GM18507 (cell line): ENCODE measurements at regions not wholly inside any gene's neighbourhood (a gene's known extent, or its start where the extent isn't known, plus 50 kb on each side); places are given as distances from the start of the nearest gene placed in this dataset.

ENCODE experiments used
- DNase-seq: peaks from one replicate; pipeline ENCODE4 v3.0.0; 2011; ENCODE audit warnings: low read depth; ENCODE audit not compliant: insufficient read length; ENCODE audit errors: extremely low spot score
- FAIRE-seq: peaks from 2 replicates; lab custom pipeline; 2011; peaks lifted over from hg19 to GRCh38; lab: Jason Lieb, UNC

GRCh38 chr2:3102081-3102921 is 275.3 kb downstream of the EIPR1 start:
- no peak for FAIRE-seq
- no peak for DNase-seq

- DNase-seq (no peak), FAIRE-seq (no peak)
Observed at GRCh38 chr2:3101016-3101942, 276.3 kb downstream of the EIPR1 start.

GRCh38 chr2:3100386-3100785 is 277.2 kb downstream of the EIPR1 start:
- DNase-seq (no peak), FAIRE-seq (no peak)

- no peak for DNase-seq
Observed at GRCh38 chr2:3099860-3100234, 277.8 kb downstream of the EIPR1 start.

GRCh38 chr2:3099145-3099859 is 278.3 kb downstream of the EIPR1 start:
- DNase-seq (no peak), FAIRE-seq (no peak)

More at GRCh38 chr2:3099860-3100234, 277.8 kb downstream of the EIPR1 start:
- FAIRE-seq, result no peak

GRCh38 chr2:3098231-3098630 is 279.4 kb downstream of the EIPR1 start:
- DNase-seq, result no peak

GRCh38 chr2:3097804-3098203 is 279.8 kb downstream of the EIPR1 start:
- FAIRE-seq (no peak), DNase-seq (no peak)

More at GRCh38 chr2:3098231-3098630, 279.4 kb downstream of the EIPR1 start:
- no peak for FAIRE-seq

GRCh38 chr2:3094999-3095958 is 282.3 kb downstream of the EIPR1 start:
- no peak for FAIRE-seq
- no peak for DNase-seq

GRCh38 chr2:3094318-3094717 is 283.3 kb downstream of the EIPR1 start:
- FAIRE-seq (no peak), DNase-seq (no peak)

GRCh38 chr2:3091696-3092095 is 285.9 kb downstream of the EIPR1 start:
- FAIRE-seq, result no peak

GRCh38 chr2:3082705-3083104 is 294.9 kb downstream of the EIPR1 start:
- no peak for FAIRE-seq
- DNase-seq, result no peak

More at GRCh38 chr2:3091696-3092095, 285.9 kb downstream of the EIPR1 start:
- DNase-seq, result no peak

GRCh38 chr2:3079959-3080948 is 297.4 kb downstream of the EIPR1 start:
- DNase-seq (no peak), FAIRE-seq (no peak)

GRCh38 chr2:3079466-3079865 is 298.2 kb downstream of the EIPR1 start:
- FAIRE-seq (no peak), DNase-seq (no peak)

GRCh38 chr2:3078684-3079083 is 298.9 kb downstream of the EIPR1 start:
- no peak for FAIRE-seq
- DNase-seq, result no peak

- DNase-seq (no peak), FAIRE-seq (no peak)
Observed at GRCh38 chr2:3076848-3077642, 300.6 kb downstream of the EIPR1 start.

- no peak for DNase-seq
- FAIRE-seq, result no peak
Observed at GRCh38 chr2:3075991-3076340, 301.7 kb downstream of the EIPR1 start.
